ENCODE measurements at regions not wholly inside any gene's neighbourhood (a gene's known extent, or its start where the extent isn't known, plus 50 kb on each side); places are given as distances from the start of the nearest gene placed in this dataset.
"Not testable (repeated sequence)": the region's sequence is repeated elsewhere in the genome, so short reads cannot be mapped to it uniquely, and the experiment has no call there.

DNA sequence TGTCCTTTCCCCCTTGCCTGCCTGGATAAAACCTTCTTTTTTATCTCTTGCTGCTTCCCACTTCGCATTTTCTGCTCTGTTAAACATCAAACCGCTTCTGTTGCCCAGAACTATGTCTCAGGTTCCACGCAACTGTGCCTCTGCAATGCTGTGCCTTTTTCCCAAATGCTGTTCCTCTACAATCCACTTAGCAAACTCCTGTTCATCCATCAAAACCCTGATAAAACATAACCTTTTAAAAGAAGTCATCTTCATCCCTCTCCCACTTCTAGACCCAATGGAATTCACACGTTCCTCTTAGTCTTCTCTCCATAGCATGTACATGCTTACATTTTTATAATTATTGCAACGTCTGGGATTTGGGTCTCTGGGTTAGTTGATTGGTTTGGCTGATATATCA lies 111.9 kb upstream of the RRN3 start:
- TF ChIP-seq, protein P1, sequence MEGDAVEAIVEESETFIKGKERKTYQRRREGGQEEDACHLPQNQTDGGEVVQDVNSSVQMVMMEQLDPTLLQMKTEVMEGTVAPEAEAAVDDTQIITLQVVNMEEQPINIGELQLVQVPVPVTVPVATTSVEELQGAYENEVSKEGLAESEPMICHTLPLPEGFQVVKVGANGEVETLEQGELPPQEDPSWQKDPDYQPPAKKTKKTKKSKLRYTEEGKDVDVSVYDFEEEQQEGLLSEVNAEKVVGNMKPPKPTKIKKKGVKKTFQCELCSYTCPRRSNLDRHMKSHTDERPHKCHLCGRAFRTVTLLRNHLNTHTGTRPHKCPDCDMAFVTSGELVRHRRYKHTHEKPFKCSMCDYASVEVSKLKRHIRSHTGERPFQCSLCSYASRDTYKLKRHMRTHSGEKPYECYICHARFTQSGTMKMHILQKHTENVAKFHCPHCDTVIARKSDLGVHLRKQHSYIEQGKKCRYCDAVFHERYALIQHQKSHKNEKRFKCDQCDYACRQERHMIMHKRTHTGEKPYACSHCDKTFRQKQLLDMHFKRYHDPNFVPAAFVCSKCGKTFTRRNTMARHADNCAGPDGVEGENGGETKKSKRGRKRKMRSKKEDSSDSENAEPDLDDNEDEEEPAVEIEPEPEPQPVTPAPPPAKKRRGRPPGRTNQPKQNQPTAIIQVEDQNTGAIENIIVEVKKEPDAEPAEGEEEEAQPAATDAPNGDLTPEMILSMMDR (IDR thresholded peaks at IDR 0.05) = not testable (repeated sequence)
- TF ChIP-seq POLR2A (IDR thresholded peaks at IDR 0.05) = not testable (repeated sequence)
